ENCODE measurements at regions not wholly inside any gene's neighbourhood (a gene's known extent, or its start where the extent isn't known, plus 50 kb on each side); places are given as distances from the start of the nearest gene placed in this dataset.

DNA sequence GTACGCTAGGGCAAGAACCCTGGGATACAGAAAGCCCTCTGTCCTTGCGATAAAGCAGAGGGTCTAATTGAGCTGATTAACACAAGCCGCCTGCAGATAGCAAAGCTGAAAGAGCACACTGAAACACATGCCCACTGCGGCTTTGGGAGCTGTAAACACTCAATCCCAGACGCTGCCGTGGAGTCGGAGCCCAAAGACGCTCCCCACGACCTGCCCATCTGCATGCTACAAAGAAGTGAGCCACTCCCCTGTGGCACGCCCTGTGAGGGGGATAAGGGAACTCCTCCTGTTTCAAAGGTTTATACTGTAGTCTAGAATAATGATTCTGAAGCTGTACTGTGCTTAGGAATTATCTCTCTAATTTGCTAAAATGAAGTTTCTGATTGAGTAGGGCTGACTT lies 985.6 kb upstream of the GHITM start:
- DNase-seq (ENCODE audit: low read depth in 1 of 2, low spot score in 1 of 2) (no peak), ATAC-seq (no peak), FAIRE-seq (no peak)
- ChIA-PET CTCF (interaction anchor here (0.6 kb wide), 1 partner anchor 873 kb away, joined by 3 read pairs; no protein-coding TSS in a partner anchor), POLR2A (no interaction called here)
- no peak overlapping the region for H3K4me3 ChIP-seq
- H3K27ac ChIP-seq: no peak overlapping the region
- H3K4me1 ChIP-seq: no peaks in the 10 kb centered on the region
- no peak for TF ChIP-seq KDM5A (IDR thresholded peaks at IDR 0.05)
- TF ChIP-seq PBX3 (IDR thresholded peaks at IDR 0.05): no peak
- TF ChIP-seq CHD4 (IDR thresholded peaks at IDR 0.05; ENCODE audit: borderline replicate concordance): no peak
- no peak for TF ChIP-seq KDM1A (IDR thresholded peaks at IDR 0.05; ENCODE audit: low read depth)
- no peak for TF ChIP-seq CHD2 (IDR thresholded peaks at IDR 0.05; ENCODE audit: low read length, partially characterized antibody)
- no peak for TF ChIP-seq CBX8 (IDR thresholded peaks at IDR 0.05)
- TF ChIP-seq, protein P1, sequence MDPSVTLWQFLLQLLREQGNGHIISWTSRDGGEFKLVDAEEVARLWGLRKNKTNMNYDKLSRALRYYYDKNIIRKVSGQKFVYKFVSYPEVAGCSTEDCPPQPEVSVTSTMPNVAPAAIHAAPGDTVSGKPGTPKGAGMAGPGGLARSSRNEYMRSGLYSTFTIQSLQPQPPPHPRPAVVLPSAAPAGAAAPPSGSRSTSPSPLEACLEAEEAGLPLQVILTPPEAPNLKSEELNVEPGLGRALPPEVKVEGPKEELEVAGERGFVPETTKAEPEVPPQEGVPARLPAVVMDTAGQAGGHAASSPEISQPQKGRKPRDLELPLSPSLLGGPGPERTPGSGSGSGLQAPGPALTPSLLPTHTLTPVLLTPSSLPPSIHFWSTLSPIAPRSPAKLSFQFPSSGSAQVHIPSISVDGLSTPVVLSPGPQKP (IDR thresholded peaks at IDR 0.05; ENCODE audit: low read depth, low read length): no peak
- no peak for TF ChIP-seq NPAS2 (CRISPR knock-in tag; IDR thresholded peaks at IDR 0.05; ENCODE audit: borderline replicate concordance)
- TF ChIP-seq CEBPB (IDR thresholded peaks at IDR 0.05): no peak
- TF ChIP-seq CTCF (IDR thresholded peaks at IDR 0.05): no peak
- TF ChIP-seq EHMT2 (IDR thresholded peaks at IDR 0.05; ENCODE audit: low read depth): no peak
- no peak for TF ChIP-seq FOSL2 (IDR thresholded peaks at IDR 0.05)
- no peak for TF ChIP-seq FOSL2 (CRISPR knock-in tag; IDR thresholded peaks at IDR 0.05)
- no peak for TF ChIP-seq GATA3 (IDR thresholded peaks at IDR 0.05; ENCODE audit: borderline replicate concordance)
- no peak for TF ChIP-seq ZNF302 (CRISPR knock-in tag; IDR thresholded peaks at IDR 0.05)
- WGBS (ENCODE audit: missing lambda C conversion rate): 32% methylated on average over 10 of the region's 10 CpGs
- H3K9me3 ChIP-seq: no peaks in the 10 kb centered on the region
- no peak overlapping the region for H3K4me2 ChIP-seq

DNA sequence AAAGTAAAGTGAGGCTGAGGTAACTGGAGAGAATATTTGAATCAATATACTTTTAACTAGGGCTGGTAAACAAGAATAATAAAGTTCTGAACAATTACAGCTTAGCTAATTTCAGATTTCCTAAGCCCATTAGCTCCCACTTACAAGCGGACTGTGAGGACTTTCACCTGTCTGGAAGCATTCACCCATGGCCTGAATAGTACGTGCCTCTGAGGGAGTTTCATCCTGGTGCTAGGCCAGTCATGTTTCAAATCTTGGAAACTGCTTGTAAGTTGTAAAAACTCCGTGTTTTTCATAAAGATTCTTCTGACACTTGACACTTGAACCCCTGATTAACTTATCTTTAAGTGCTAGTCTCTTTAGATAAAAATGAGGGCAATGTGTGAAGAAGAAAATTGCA lies 975.2 kb upstream of the GHITM start:
- H3K4me3 ChIP-seq: no peak overlapping the region
- FAIRE-seq: no peak
- H3K4me2 ChIP-seq: no peak overlapping the region
- WGBS (ENCODE audit: missing lambda C conversion rate): 8% methylated on average over 3 of the region's 3 CpGs
- no peak for ATAC-seq
- ChIA-PET CTCF (no interaction called here), POLR2A (no interaction called here)
- TF ChIP-seq, protein P2, sequence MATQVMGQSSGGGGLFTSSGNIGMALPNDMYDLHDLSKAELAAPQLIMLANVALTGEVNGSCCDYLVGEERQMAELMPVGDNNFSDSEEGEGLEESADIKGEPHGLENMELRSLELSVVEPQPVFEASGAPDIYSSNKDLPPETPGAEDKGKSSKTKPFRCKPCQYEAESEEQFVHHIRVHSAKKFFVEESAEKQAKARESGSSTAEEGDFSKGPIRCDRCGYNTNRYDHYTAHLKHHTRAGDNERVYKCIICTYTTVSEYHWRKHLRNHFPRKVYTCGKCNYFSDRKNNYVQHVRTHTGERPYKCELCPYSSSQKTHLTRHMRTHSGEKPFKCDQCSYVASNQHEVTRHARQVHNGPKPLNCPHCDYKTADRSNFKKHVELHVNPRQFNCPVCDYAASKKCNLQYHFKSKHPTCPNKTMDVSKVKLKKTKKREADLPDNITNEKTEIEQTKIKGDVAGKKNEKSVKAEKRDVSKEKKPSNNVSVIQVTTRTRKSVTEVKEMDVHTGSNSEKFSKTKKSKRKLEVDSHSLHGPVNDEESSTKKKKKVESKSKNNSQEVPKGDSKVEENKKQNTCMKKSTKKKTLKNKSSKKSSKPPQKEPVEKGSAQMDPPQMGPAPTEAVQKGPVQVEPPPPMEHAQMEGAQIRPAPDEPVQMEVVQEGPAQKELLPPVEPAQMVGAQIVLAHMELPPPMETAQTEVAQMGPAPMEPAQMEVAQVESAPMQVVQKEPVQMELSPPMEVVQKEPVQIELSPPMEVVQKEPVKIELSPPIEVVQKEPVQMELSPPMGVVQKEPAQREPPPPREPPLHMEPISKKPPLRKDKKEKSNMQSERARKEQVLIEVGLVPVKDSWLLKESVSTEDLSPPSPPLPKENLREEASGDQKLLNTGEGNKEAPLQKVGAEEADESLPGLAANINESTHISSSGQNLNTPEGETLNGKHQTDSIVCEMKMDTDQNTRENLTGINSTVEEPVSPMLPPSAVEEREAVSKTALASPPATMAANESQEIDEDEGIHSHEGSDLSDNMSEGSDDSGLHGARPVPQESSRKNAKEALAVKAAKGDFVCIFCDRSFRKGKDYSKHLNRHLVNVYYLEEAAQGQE (IDR thresholded peaks at IDR 0.05): no peak
- TF ChIP-seq MAFK (IDR thresholded peaks at IDR 0.05; ENCODE audit: partially characterized antibody): no peak
- TF ChIP-seq MYC (IDR thresholded peaks at IDR 0.05; ENCODE audit: borderline replicate concordance, low read length): no peak
- TF ChIP-seq GATA3 (IDR thresholded peaks at IDR 0.05; ENCODE audit: borderline replicate concordance): no peak
- TF ChIP-seq POLR2AphosphoS2 (conservative IDR thresholded peaks at IDR 0.05; ENCODE audit: low read length): no peak
- TF ChIP-seq USF2 (IDR thresholded peaks at IDR 0.05): no peak
- TF ChIP-seq CTCF (IDR thresholded peaks at IDR 0.05): no peak
- TF ChIP-seq EP300 (IDR thresholded peaks at IDR 0.05): no peak
- TF ChIP-seq, protein P1 (IDR thresholded peaks at IDR 0.05; ENCODE audit: low read depth, low read length): no peak
- TF ChIP-seq SREBF2 (IDR thresholded peaks at IDR 0.05): no peak
- TF ChIP-seq ZFP36 (IDR thresholded peaks at IDR 0.05; ENCODE audit: borderline replicate concordance, partially characterized antibody): no peak
- no peak for TF ChIP-seq JUNB (IDR thresholded peaks at IDR 0.05)
- TF ChIP-seq NPAS2 (CRISPR knock-in tag; IDR thresholded peaks at IDR 0.05; ENCODE audit: borderline replicate concordance): no peak
- no peak for TF ChIP-seq ZSCAN20 (CRISPR knock-in tag; IDR thresholded peaks at IDR 0.05)
- TF ChIP-seq SMC3 (IDR thresholded peaks at IDR 0.05): no peak
- DNase-seq (ENCODE audit: low read depth in 1 of 2, low spot score in 1 of 2): no peak
- H3K4me1 ChIP-seq: no peaks in the 10 kb centered on the region
- no peak overlapping the region for H3K27ac ChIP-seq
- H3K9me3 ChIP-seq: no peaks in the 10 kb centered on the region

All from A549 (cell line).